ENCODE measurements at regions not wholly inside any gene's neighbourhood (a gene's known extent, or its start where the extent isn't known, plus 50 kb on each side); places are given as distances from the start of the nearest gene placed in this dataset.

GRCh38 chr6:85272592-85272991 lies 177.3 kb upstream of the NT5E start:
- no peak for TF ChIP-seq ZBTB11 (tag by site-specific recombination; conservative IDR thresholded peaks at IDR 0.05; ENCODE audit: low read depth)
- TF ChIP-seq ZBTB26 (tag by site-specific recombination; optimal IDR thresholded peaks at IDR 0.05), result no peak
- TF ChIP-seq CTCF (tag by site-specific recombination; IDR thresholded peaks at IDR 0.05), result no peak
- no peak for TF ChIP-seq ZNF785 (tag by site-specific recombination; IDR thresholded peaks at IDR 0.05)
- TF ChIP-seq ZNF121 (tag by site-specific recombination; IDR thresholded peaks at IDR 0.05), result no peak
